OCI-LY3 (cell line): ENCODE measurements at regions not wholly inside any gene's neighbourhood (a gene's known extent, or its start where the extent isn't known, plus 50 kb on each side); places are given as distances from the start of the nearest gene placed in this dataset.
A peak's percentile ranks its signal among the peaks of the same experiment; 100 is the strongest.
"Not testable (repeated sequence)": the region's sequence is repeated elsewhere in the genome, so short reads cannot be mapped to it uniquely, and the experiment has no call there.

Experiments used
- H2AFZ ChIP-seq: fragments of 200-600, 300-600 bp; shearing (Covaris generic); 2 replicates; pipeline ENCODE4 v1.6.0; 2014; ENCODE audit warnings: antibody characterized with exemption, low read depth, low read length
- H3K27ac ChIP-seq: fragments of 200-600, 300-600 bp; sonication (generic); 2 replicates; pipeline ENCODE4 v1.5.1; 2014; ENCODE audit warnings: mild to moderate bottlenecking, low read length, moderate library complexity, mixed read lengths
- H3K27me3 ChIP-seq: fragments of 200-600, 300-600 bp; sonication (generic); 2 replicates; pipeline ENCODE4 v1.6.1; 2014; ENCODE audit warnings: low read depth, low read length, mixed read lengths
- H3K36me3 ChIP-seq: fragments of 200-600, 300-600 bp; sonication (generic); replicated peaks from 2 replicates; pipeline ENCODE3; 2014; ENCODE audit warnings: low read depth, low read length, mixed read lengths
- H3K4me1 ChIP-seq: fragments of 300-600, 200-600 bp; sonication (generic); 2 replicates; pipeline ENCODE4 v1.6.1; 2014; ENCODE audit warnings: low read length, mixed read lengths
- H3K4me2 ChIP-seq: fragments of 200-600, 300-600 bp; sonication (generic); 2 replicates; pipeline ENCODE4 v1.6.1; 2014; ENCODE audit warnings: low read length, mixed read lengths
- H3K4me3 ChIP-seq: fragments of 300-600, 200-600 bp; sonication (generic); 2 replicates; pipeline ENCODE4 v1.5.1; 2014; ENCODE audit warnings: antibody characterized with exemption, mild to moderate bottlenecking, low read length, moderate library complexity
- H3K79me2 ChIP-seq: fragments of 300-600, 200-600 bp; shearing (Covaris generic); 2 replicates; pipeline ENCODE4 v1.6.1; 2014; ENCODE audit warnings: mild to moderate bottlenecking, low read length, mixed read lengths
- H3K9ac ChIP-seq: fragments of 300-600, 200-600 bp; shearing (Covaris generic); 2 replicates; pipeline ENCODE4 v1.6.0; 2014; ENCODE audit warnings: mild to moderate bottlenecking, low read length, moderate library complexity
- H3K9me3 ChIP-seq: fragments of 200-600, 300-600 bp; shearing (Covaris generic); 2 replicates; pipeline ENCODE4 v1.6.1; 2014; ENCODE audit warnings: low read length, mixed read lengths; ENCODE audit not compliant: insufficient read depth
- H4K20me1 ChIP-seq: fragments of 200-600, 300-600 bp; sonication (generic); 2 replicates; pipeline ENCODE4 v1.6.1; 2016; ENCODE audit warnings: low read length, mixed read lengths; ENCODE audit not compliant: insufficient read depth
- CTCF ChIP-seq: fragments of 200-600, 300-600 bp; sonication (generic); IDR thresholded peaks from 2 replicates; pipeline ENCODE4 v1.5.1; 2014; ENCODE audit warnings: antibody characterized with exemption, low read length, low read depth

GRCh38 chr2:94576486-94576885 is 294.7 kb upstream of the TEKT4 start:
- not testable (repeated sequence) for H3K27me3 ChIP-seq, H3K4me2 ChIP-seq, H3K4me1 ChIP-seq, H3K36me3 ChIP-seq, H4K20me1 ChIP-seq, H3K9me3 ChIP-seq, H3K4me3 ChIP-seq, H2AFZ ChIP-seq, H3K27ac ChIP-seq, H3K9ac ChIP-seq, H3K79me2 ChIP-seq

GRCh38 chr2:94577160-94577559 is 294.1 kb upstream of the TEKT4 start:
- not testable (repeated sequence) for H3K4me2 ChIP-seq, H3K4me3 ChIP-seq, H2AFZ ChIP-seq, H3K4me1 ChIP-seq, H3K9me3 ChIP-seq, H3K9ac ChIP-seq, H4K20me1 ChIP-seq, H3K36me3 ChIP-seq, H3K27ac ChIP-seq, H3K27me3 ChIP-seq, H3K79me2 ChIP-seq

GRCh38 chr2:94579221-94579620 is 292.0 kb upstream of the TEKT4 start:
- H4K20me1 ChIP-seq, H3K4me3 ChIP-seq, H2AFZ ChIP-seq, H3K79me2 ChIP-seq, H3K27ac ChIP-seq, H3K36me3 ChIP-seq, H3K27me3 ChIP-seq, H3K9ac ChIP-seq, H3K4me1 ChIP-seq, H3K9me3 ChIP-seq, H3K4me2 ChIP-seq: not testable (repeated sequence)

- not testable (repeated sequence) for H3K27ac ChIP-seq, H3K27me3 ChIP-seq, H3K4me2 ChIP-seq, H4K20me1 ChIP-seq, H3K79me2 ChIP-seq, H3K36me3 ChIP-seq, H2AFZ ChIP-seq, H3K4me3 ChIP-seq, H3K9ac ChIP-seq, H3K9me3 ChIP-seq, H3K4me1 ChIP-seq
Measured at GRCh38 chr2:94583081-94583723, 288.0 kb upstream of the TEKT4 start.

GRCh38 chr2:94584569-94584968 is 286.7 kb upstream of the TEKT4 start:
- H3K36me3 ChIP-seq, H3K4me3 ChIP-seq, H3K79me2 ChIP-seq, H3K27me3 ChIP-seq, H4K20me1 ChIP-seq, H2AFZ ChIP-seq, H3K9me3 ChIP-seq, H3K9ac ChIP-seq, H3K27ac ChIP-seq, H3K4me2 ChIP-seq, H3K4me1 ChIP-seq: not testable (repeated sequence)

- H3K36me3 ChIP-seq, H3K9ac ChIP-seq, H3K27me3 ChIP-seq, H3K79me2 ChIP-seq, H3K4me3 ChIP-seq, H3K4me1 ChIP-seq, H3K4me2 ChIP-seq, H3K27ac ChIP-seq, H4K20me1 ChIP-seq, H3K9me3 ChIP-seq, H2AFZ ChIP-seq: not testable (repeated sequence)
- peak; percentile 39 for TF ChIP-seq CTCF
Measured at GRCh38 chr2:94586032-94586982, 284.9 kb upstream of the TEKT4 start.

- not testable (repeated sequence) for H3K79me2 ChIP-seq, H3K4me1 ChIP-seq, H3K27me3 ChIP-seq, H3K27ac ChIP-seq, H3K4me3 ChIP-seq, H3K9me3 ChIP-seq, H3K36me3 ChIP-seq, H4K20me1 ChIP-seq, H3K4me2 ChIP-seq, H2AFZ ChIP-seq, H3K9ac ChIP-seq
Measured at GRCh38 chr2:94587042-94587441, 284.2 kb upstream of the TEKT4 start.

- not testable (repeated sequence) for H3K36me3 ChIP-seq, H3K27me3 ChIP-seq, H3K79me2 ChIP-seq, H3K4me2 ChIP-seq, H3K27ac ChIP-seq, H3K9ac ChIP-seq, H3K4me3 ChIP-seq, H3K9me3 ChIP-seq, H3K4me1 ChIP-seq, H4K20me1 ChIP-seq, H2AFZ ChIP-seq
Measured at GRCh38 chr2:94594019-94594836, 277.0 kb upstream of the TEKT4 start.
